Limb (tissue), 2 donors: ENCODE measurements at regions not wholly inside any gene's neighbourhood (a gene's known extent, or its start where the extent isn't known, plus 50 kb on each side); places are given as distances from the start of the nearest gene placed in this dataset.
A peak's percentile ranks its signal among the peaks of the same experiment; 100 is the strongest.

ENCODE experiments used
- DNase-seq, 2 donors: peaks; one replicate each; pipeline ENCODE4 v3.0.0-alpha.2; 2016; ENCODE audit errors: extremely low spot score in 2 of 2

DNA sequence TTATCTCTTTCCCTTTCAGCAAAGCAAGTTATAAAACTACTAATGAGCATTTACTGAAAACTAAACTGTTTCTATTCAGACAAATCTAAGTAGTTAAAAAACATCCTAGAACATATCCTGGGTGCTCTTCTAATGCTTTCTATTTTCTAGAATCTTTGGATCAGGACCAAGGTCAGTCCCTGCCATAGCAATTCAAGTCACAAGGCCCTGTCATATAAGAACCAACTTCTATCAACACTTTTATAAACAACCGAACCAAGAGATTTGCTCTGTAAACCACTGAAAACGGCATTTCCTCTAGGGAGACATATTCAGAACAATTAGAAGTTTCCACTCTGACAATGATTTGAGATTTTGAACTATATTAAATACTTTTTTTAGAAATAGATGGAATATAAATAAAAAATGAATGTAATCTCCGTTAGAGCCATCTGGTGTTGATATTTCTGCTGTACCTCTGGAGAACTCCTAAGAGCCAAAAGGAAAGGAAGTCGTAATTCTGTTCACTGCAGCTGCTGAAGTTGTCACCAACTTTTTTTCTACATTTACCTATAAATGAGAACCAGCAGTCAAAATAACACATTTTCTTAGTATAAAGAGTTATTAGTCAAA lies 51.4 kb upstream of the LGSN start:
- peak in 1 of 2 donors; percentile 18 for DNase-seq

DNA sequence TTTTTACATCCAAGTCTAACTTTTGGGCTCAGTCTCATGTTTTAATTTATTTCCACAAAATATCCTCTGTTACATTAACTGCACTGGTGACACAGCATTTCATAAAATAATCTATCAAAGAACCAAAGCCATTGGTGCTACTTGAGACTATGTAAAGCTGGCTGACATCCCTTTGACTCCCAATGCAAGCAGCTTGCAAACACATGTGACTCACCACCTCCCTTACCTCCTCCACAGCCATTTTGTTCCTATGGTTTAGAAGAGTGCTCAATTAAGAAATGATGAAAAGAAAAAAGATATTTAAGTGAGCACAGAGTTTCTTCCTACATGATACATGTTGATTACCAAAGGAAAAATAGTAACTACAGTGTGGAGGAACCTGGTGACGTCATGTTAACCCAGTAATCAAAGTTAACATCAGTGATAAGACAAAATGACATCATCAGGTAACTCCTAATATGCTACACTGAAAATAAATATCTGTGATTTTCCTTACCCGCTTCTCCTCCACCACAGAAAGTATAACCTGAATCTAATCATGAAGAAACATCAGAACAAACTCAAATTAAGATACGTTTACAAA lies 53.3 kb upstream of the LGSN start:
- no peak for DNase-seq

DNA sequence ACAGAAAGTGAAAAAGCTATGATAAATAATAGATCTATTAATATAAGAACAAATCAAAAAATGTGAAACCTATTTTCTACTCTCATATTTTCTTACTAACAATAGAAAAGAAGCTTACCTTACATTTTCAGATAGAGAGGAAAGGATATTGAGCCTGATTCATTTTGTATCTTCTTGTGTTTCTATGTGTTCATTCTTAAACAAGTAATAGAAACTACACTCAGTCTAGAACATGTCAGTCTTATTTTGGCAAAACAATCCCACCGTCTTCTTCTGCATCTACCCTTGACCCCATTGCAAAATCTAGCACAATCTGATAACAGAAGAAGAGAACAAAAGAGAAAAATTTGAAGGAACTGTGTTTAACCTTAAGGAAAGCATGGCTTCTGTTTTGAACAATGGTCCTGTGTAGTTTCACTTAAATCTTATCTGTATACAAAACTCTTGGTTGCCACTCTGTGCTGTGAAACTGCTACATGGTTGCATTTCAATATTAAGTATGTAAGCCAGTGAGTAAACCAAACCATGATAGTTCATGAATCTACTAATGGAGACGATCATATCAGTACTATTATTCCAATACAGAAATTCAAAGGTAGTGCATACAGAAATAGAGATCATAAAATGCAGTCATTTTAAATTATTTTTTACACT lies 69.5 kb upstream of the LGSN start:
- no peak for DNase-seq

DNA sequence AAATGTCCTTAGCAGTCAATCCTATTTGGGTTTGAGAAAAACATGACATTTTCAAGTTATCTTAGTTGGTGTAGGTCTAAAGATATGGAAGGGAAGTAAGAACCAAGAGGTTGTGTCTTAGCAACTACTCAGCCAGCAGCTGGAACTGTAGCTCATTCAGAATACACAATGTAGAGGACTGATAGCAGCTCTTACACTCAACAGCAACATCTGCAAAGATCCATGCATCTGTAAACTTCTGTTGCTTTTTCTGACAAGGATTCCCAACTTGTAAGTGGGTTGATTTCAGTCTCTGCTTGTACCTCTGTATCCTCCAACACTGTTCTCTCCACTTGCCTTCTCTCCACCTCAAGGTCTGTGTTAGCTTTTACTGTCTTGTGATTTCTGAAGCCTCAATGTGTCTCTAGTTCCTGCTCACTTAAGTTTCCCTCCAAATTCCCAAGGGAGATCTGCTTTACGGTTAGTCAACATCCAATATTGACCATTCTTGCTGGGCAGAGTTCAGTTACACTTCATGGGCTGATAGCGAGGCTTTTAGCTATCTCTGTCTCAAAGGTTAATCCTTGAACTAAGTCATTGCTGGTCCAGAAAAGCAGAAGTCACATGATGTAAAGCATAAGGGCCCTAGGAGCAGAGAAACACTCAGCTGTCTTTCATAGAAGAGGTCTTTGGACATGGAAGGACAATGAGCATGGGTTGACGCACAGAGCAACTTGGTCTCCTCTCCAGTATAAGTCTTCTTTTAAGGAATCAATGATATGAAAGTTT lies 71.6 kb upstream of the LGSN start:
- DNase-seq: no peak

DNA sequence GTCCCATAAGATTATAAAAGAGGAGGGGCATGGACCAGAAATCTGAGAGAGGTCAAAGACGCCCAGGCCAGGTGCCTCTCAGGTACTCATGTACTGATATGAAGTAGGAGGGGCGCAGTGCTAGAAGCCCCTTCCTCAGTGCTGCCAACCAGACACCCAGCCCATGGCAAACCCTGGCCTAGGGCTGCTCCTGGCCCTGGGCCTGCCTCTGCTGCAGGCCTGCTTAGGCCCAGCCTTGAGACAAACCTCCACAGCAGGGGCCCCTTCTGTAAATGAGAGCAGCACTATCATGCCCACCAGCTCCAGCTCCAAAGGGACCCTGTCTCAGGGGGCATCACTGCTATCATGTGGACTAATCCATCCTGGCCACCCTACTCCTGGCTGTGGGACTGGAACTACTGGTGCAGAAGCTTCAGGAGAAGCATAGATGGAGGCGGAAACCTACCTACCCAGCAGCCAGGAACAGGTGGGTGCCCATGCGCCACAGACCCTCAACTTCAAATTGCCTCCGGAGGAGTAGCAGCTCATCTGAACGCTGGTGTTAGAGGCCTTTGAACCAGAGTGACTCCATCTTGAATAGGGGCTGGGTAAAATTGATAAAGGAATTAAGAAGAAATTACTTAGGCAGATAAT lies 72.4 kb upstream of the LGSN start:
- no peak for DNase-seq

DNA sequence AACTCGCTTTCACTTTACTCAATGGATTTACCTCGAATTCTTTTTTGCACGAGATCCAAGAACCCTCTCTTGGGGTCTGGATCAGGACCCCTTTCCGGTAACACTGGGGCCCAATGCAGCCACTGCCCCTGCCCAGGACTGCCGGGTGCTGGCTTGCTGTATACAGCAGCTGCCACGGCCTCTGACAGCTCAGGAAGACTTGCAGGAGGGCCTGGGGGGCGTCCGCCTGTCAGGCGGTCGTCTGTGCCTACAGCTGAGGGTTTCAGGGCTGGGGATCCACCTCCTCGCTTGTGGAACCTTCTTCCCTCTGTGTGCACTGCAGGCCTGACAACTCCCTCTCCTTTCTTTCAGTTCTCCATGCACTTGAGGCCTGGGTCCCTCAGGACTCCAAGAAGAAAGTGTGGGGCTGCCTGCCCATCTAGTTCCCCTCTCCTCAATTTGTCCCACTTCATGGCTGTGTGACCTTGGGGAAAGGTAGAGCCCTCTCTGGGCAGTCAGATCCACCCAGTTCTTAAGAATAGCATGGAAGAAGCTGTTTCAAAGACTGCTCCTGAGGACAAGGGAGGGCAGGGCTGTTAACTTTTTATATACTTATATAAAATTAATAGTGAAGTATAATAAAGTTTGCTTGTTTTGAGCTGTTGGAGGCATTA lies 75.0 kb upstream of the LGSN start:
- DNase-seq: no peak

DNA sequence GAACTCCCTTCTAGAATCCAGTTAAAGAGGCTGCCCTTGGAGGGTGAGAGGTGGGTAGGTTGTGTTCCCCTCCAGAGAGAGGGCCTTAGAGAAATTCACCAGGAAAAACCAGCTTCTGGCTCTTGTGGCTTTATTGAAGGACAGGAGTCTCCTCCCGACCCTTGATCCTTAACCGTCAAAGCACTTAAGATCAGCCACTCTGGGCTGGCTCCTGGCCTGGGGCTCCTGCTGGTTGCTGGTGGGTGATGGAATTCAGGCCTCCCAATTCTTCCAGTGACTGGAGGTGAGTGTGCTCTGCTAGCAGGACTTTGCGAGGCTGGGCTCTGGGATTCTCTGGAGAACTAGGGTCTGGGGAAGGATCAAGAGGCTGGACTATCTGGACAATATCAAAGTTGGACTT lies 75.6 kb upstream of the LGSN start:
- DNase-seq: no peak

DNA sequence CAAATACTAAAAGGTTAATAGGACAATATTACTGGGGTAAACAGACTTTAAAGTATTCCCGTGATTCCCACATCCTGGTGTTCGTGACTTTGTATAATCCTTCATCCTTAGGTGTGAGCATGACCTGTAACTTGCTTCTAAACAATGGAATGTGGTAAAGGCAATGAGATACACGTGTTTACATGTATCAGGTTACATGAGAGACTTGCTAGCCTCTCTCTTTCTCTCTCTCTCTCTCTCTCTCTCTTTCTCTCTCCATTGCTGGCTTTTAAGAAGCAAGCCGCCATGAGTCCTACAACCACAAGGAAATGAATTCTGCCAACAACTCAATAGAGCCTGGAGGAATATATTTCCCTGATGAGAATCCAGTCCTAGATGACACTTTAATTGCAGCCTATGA lies 83.9 kb upstream of the LGSN start:
- DNase-seq: no peak

DNA sequence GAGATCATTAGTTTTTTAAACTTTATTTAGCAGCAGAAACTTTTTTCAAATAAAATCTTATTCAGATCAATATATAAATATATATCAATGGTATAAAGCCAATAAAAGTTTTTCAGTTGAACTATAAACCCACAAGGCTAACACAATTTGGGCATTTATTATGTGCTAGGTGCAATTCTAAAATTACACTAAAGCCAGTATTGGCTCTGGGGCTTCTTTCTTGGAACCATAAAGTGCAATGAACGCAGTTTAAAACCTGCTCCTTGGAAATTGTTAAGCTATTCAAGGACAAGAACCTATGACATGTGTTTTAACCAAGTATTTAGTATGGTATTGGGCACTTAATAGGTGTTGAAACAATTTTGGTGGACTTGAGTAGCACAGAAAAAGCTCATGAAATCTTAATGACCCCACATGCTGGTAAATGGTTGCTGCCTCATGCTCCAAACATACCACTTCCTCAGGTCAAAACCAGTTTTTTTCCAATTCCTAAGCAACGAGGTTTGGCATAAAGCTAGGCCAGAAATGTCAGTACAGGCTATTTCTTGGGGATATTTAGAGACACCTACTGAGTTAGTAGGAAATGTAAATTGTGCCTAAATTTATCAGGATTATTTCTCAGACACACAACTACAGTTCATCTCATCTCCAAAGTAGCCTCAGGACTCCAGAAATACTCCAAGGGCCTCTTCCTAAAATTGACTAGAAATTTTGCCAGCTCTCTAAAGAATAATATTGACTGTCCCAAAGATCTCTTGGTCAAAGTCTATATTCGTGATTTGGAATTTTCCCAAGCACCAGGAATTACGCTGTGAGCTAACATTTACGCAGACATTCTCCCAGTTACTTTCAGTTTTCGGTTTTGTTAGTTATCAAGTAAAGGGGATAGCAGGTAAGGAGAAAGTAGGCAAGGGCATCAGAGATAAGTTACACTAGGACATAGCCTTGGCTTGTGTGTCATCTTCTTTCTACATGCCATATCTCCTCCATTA lies 90.9 kb upstream of the LGSN start:
- DNase-seq: no peak

DNA sequence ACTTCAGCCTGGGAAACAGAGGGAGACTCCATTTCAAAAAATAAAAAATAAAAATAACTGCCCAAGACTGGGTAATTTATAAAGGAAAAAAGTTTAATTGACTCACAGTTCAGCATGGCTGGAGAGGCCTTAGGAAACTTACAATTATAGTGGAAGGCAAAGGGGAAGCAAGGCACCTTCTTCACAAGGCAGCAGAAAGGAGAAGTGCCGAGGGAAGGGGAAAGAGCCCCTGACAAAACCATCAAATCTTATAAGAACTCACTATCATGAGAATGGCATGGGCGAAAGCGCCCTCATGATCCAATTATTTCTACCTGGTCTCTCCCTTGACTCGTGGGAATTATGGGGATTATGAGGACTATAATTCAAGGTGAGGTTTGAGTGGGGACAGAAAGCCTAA lies 95.5 kb upstream of the LGSN start:
- no peak for DNase-seq

DNA sequence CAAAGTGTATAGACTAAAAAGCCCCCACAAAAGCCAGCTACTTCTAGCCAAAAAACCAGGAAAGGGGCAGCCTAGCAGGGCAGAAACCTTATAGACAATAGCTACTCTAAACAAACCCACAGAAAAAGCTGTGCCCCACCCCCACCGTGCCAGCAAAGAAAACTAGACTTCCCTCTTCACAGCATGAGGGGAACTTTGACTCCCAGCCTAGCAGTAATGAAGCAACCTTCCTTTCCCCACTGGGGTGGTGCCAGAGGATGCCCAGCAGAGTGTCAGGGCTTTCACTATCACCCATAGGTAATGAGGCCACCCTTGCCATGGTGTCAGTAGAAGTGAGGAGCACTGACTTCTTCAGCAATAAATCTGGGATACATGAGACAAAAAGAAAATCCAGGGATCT lies 99.0 kb upstream of the LGSN start:
- DNase-seq: no peak

DNA sequence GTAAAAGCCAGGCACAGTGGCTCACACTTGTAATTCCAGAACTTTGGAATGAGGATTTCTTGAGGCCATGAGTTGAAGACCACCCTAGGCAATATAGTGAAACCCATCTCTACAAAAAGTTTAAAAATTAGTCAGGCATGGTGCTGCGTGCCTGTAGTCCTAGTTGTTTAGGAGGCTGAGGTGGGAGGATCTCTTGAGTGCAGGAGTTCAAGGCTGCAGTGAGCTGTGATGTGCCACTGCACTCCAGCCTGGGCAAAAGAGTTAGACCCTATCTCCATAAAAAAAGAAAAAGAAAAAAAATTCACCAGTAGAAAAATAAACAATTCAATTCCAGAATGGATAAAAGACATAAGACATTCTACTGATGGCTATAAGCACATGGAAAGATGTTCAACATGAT lies 104.9 kb upstream of the LGSN start:
- no peak for DNase-seq

DNA sequence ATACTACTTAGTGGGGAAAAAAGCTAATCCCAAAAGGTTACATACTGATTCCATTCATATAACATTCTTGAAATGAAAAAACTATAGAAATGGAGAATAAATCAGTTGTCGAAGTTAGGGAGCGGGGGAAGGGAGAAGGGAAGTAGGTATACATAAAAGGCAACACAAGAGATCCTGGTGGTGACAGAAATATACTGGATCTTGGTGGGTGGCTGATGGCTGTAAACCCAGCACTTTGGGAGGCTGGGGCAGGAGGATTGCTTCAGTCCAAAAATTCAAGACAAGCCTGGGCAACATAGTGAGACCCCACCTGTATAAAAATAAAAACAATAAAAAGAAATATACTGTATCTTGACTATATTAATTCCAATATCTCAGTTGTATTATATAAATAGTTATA lies 105.7 kb upstream of the LGSN start:
- no peak for DNase-seq

DNA sequence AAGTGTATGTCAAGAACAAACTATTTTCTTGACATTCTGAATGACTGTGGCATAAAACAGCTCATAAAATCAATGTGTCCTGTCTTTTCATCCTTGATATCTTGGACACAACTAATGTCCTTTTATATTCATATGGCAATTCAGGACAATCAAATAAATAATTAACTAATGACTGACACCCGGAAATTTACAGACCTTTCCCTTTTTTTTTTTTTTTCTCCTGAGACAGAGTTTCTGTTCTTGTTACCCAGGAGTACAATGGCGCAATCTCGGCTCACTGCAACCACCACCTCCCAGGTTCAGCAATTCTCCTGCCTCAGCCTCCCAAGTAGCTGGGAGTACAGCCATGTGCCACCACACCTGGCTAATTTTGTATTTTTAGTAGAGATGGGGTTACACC lies 107.1 kb upstream of the LGSN start:
- DNase-seq: no peak

DNA sequence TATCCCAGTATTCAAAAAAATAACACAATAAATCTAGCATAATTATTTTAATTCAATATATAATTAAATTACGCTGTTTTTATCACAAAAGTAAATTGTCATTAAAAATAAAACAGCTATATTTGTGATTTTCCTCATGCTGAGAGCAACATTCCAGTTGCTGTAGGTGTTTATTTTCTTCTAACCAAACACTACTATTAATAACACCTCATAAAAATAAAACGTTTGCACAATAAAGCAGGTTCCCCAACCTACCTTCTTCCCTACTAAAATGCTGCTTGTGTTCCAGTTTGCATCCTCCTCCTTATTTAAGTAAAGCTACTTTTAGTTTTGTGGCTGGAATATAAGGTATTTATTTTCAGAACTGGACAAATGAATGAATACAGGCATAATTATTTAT lies 108.2 kb upstream of the LGSN start:
- DNase-seq: no peak

DNA sequence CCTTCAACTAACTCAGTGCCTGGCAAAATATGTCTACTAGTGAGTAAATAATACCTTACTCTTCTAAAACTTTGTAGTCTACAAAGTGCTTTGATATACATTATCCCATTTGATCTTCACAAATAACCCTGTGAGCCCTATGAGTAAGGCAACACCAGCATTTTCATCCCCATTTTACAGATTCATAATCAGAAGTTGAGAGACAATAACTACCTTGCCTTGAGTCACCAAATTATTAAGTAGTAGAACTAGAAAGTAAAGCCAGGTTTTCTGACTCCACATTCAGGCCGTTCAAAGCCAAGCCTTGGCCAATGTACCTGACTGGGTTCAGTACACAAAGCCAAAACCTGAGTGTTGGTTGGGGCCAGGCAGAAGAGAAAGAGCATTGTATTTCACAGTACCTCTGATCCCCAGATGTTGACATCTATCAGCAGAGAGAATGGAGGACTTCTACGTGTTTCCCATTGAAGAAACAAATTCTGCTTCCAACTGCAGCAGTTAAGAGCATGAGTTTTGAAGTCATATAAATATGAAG lies 111.3 kb upstream of the LGSN start:
- DNase-seq: no peak

DNA sequence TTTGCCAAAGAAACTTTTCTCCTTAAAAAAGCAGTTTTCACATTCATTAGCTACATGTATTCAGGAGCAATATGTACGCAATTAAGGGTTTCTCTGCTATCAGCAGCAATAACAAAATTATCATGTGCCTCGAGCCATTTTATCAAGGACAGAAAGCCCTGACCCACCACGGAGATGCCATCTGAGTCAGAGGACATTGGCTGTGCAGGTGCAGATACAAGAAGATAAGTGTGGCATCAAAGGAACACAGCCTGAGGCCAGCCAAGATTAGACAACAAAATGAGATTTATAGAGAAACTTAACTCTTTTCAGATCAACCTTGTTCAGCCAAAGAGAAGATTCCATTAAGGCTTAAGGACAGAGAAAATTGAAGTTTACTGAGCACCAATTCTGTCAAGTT lies 115.2 kb upstream of the LGSN start:
- no peak for DNase-seq

DNA sequence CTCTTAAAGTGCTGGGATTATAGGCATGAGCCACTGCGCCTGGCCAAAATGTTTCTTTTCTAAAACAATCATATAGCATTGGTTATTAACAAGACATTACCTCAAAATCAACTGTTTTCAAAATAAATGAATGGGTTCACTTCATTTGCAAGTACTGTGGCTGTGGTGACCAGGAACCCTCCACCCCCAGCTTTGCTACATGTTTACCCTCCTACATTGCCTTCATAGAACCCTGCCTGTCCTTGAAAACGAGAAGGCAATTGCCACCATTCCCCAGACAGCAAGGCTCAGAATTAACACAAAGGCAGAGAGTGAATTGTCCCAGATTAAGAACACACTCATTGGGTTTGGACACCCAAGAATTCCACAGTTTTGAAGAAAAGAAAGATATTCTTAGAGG lies 116.6 kb upstream of the LGSN start:
- DNase-seq: no peak

DNA sequence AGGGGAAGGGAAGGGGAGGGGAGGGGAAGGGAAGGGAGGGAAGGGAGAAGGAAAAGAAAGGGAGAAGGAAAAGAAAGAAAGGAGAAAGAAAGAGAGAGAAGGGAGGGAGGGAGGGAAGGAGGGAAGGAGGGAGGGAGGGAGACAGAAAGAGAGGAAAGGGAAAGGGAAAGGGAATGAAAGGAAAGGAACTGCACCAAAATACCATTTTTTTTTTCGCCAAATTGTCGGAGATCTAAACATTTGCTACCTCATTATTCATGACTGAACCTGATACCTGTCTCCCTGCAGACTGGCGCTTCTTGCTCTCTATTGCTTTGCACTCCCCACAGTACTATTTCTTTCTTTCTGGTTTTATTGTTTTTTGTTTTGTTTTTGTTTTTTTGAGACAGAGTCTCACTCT lies 117.3 kb upstream of the LGSN start:
- DNase-seq: no peak

DNA sequence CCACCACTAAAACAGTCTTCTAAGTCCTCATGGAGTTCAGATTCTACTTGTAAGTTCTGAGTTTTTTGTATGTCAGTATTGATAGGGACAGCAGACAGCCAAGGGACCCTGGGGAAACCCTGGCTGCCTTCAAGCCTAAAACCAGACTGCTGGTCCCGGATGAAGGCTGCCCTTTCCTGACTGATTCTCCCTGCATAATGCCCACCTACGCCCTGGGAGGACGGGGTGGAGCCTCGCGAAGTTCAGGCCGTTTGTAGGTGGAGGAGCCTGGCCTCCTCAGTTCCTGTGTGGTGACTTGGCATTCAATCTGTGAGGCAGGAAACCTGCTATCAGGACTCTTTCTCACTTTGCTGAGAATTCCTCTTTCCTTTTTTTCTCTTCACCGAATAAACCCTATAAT lies 120.3 kb upstream of the LGSN start:
- no peak for DNase-seq
